Testis (tissue), 2 donors: ENCODE measurements at regions not wholly inside any gene's neighbourhood (a gene's known extent, or its start where the extent isn't known, plus 50 kb on each side); places are given as distances from the start of the nearest gene placed in this dataset.

Experiments
- CTCF ChIP-seq, 3 experiments: fragments of 450-650 bp in 2 of 3; fragments of 200-600 bp in 1 of 3; sonication (generic) in 1 of 3; IDR thresholded peaks; one replicate each; pipeline ENCODE4 v1.5.1; 2016 to 2019; ENCODE audit warnings: antibody characterized with exemption in 3 of 3, mild to moderate bottlenecking in 2 of 3, moderate library complexity in 1 of 3
- POLR2A ChIP-seq: fragments of 450-650 bp; IDR thresholded peaks from one replicate; pipeline ENCODE4 v1.6.1; 2017; ENCODE audit warnings: antibody characterized with exemption, mild to moderate bottlenecking, moderate library complexity

GRCh38 chr10:111747751-111748150, 435.8 kb downstream of the GPAM start:
- TF ChIP-seq CTCF (IDR thresholded peaks at IDR 0.05), result no peak
- TF ChIP-seq POLR2A, result no peak
